ENCODE measurements at regions not wholly inside any gene's neighbourhood (a gene's known extent, or its start where the extent isn't known, plus 50 kb on each side); places are given as distances from the start of the nearest gene placed in this dataset.
"Not testable (repeated sequence)": the region's sequence is repeated elsewhere in the genome, so short reads cannot be mapped to it uniquely, and the experiment has no call there.

GRCh38 chrX:65841263-65841662 lies 173.8 kb downstream of the MSN start:
- DNase-seq, result no peak
- no peak for ATAC-seq (ENCODE audit: poor library complexity)
- intact Hi-C loops (cut with DNase I), result no loop called here

- DNase-seq (no peak), ATAC-seq (ENCODE audit: poor library complexity) (no peak)
- intact Hi-C loops (cut with DNase I), result no loop called here
These were observed 171.2 kb downstream of the MSN start for GRCh38 chrX:65838674-65839073.

GRCh38 chrX:65837875-65838549 lies 170.6 kb downstream of the MSN start:
- DNase-seq (no peak), ATAC-seq (ENCODE audit: poor library complexity) (no peak)
- intact Hi-C loops (cut with DNase I), result no loop called here

GRCh38 chrX:65831268-65831667 lies 163.8 kb downstream of the MSN start:
- ATAC-seq (ENCODE audit: poor library complexity) (no peak), DNase-seq (no peak)
- intact Hi-C loops (cut with DNase I), result no loop called here

- DNase-seq, result no peak
- intact Hi-C loops (cut with DNase I), result no loop called here
- no peak for ATAC-seq (ENCODE audit: poor library complexity)
These were observed 161.1 kb downstream of the MSN start for GRCh38 chrX:65828599-65828998.

GRCh38 chrX:65825226-65825625 lies 157.8 kb downstream of the MSN start:
- ATAC-seq (ENCODE audit: poor library complexity); intact Hi-C loops (cut with DNase I); DNase-seq: not testable (repeated sequence)

- DNase-seq (peak; percentile 43), ATAC-seq (ENCODE audit: poor library complexity) (peak; percentile 55)
- intact Hi-C loops (cut with DNase I), result no loop called here
These were observed 154.5 kb downstream of the MSN start for GRCh38 chrX:65821721-65822496.

GRCh38 chrX:65819983-65820382 lies 152.5 kb downstream of the MSN start:
- intact Hi-C loops (cut with DNase I); DNase-seq; ATAC-seq (ENCODE audit: poor library complexity): not testable (repeated sequence)

- no peak for DNase-seq
These were observed 145.8 kb downstream of the MSN start for GRCh38 chrX:65813245-65813644.

GRCh38 chrX:65811558-65812228 lies 144.2 kb downstream of the MSN start:
- intact Hi-C loops (cut with DNase I), result no loop called here
- no peak for DNase-seq
- no peak for ATAC-seq (ENCODE audit: poor library complexity)

More at GRCh38 chrX:65813245-65813644, 145.8 kb downstream of the MSN start:
- no peak for ATAC-seq (ENCODE audit: poor library complexity)
- intact Hi-C loops (cut with DNase I), result no loop called here
